ENCODE measurements at regions not wholly inside any gene's neighbourhood (a gene's known extent, or its start where the extent isn't known, plus 50 kb on each side); places are given as distances from the start of the nearest gene placed in this dataset.

- no peak for TF ChIP-seq YY1 (IDR thresholded peaks at IDR 0.05; ENCODE audit: low read depth)
- no peak for TF ChIP-seq TEAD4 (IDR thresholded peaks at IDR 0.05)
- TF ChIP-seq CEBPB (IDR thresholded peaks at IDR 0.05) = no peak
- no peak for TF ChIP-seq CREB1 (IDR thresholded peaks at IDR 0.05; ENCODE audit: low read depth)
- no peak for TF ChIP-seq ZBTB7A (IDR thresholded peaks at IDR 0.05; ENCODE audit: low read depth)
- TF ChIP-seq TAF1 (IDR thresholded peaks at IDR 0.05; ENCODE audit: low read depth) = no peak
Observed at GRCh38 chr2:47274054-47274782, 94.9 kb upstream of the EPCAM start.

- no peak for TF ChIP-seq CEBPB (IDR thresholded peaks at IDR 0.05)
- no peak for TF ChIP-seq NFIC (IDR thresholded peaks at IDR 0.05)
- TF ChIP-seq USF1 (IDR thresholded peaks at IDR 0.05) = no peak
- no peak for TF ChIP-seq FOXM1 (IDR thresholded peaks at IDR 0.05; ENCODE audit: borderline replicate concordance, low read depth)
Observed at GRCh38 chr2:47272905-47273758, 96.0 kb upstream of the EPCAM start.

GRCh38 chr2:47272031-47272864 lies 95.9 kb upstream of the CALM2 start:
- TF ChIP-seq RAD21 (IDR thresholded peaks at IDR 0.05; ENCODE audit: low read depth) = peak; percentile 83
- no peak for TF ChIP-seq MAX (IDR thresholded peaks at IDR 0.05)
- no peak for TF ChIP-seq TAF1 (IDR thresholded peaks at IDR 0.05; ENCODE audit: low read depth)
- TF ChIP-seq ZBTB7A (IDR thresholded peaks at IDR 0.05; ENCODE audit: low read depth) = peak; percentile 100

GRCh38 chr2:47271054-47272000 lies 95.0 kb upstream of the CALM2 start:
- TF ChIP-seq TCF12 (IDR thresholded peaks at IDR 0.05; ENCODE audit: low read depth) (no peak), CREB1 (IDR thresholded peaks at IDR 0.05; ENCODE audit: low read depth) (no peak), EGR1 (IDR thresholded peaks at IDR 0.05) (no peak)

GRCh38 chr2:47270421-47270820 lies 94.1 kb upstream of the CALM2 start:
- TF ChIP-seq RAD21 (IDR thresholded peaks at IDR 0.05; ENCODE audit: low read depth) (no peak), CREB1 (IDR thresholded peaks at IDR 0.05; ENCODE audit: low read depth) (no peak), REST (IDR thresholded peaks at IDR 0.05; ENCODE audit: low read depth) (no peak), TAF1 (IDR thresholded peaks at IDR 0.05; ENCODE audit: low read depth) (no peak)

GRCh38 chr2:47269316-47270232 lies 93.3 kb upstream of the CALM2 start:
- no peak for TF ChIP-seq FOXM1 (IDR thresholded peaks at IDR 0.05; ENCODE audit: borderline replicate concordance, low read depth)

- TF ChIP-seq MAX (IDR thresholded peaks at IDR 0.05) (no peak), CEBPB (IDR thresholded peaks at IDR 0.05) (no peak), CREB1 (IDR thresholded peaks at IDR 0.05; ENCODE audit: low read depth) (no peak), ZBTB7A (IDR thresholded peaks at IDR 0.05; ENCODE audit: low read depth) (no peak), TCF12 (IDR thresholded peaks at IDR 0.05; ENCODE audit: low read depth) (no peak), NFIC (IDR thresholded peaks at IDR 0.05) (no peak), USF1 (IDR thresholded peaks at IDR 0.05) (no peak)
Observed at GRCh38 chr2:47267711-47268086, 91.4 kb upstream of the CALM2 start.

All from Ishikawa (cell line).